K562 (cell line): ENCODE measurements at regions not wholly inside any gene's neighbourhood (a gene's known extent, or its start where the extent isn't known, plus 50 kb on each side); places are given as distances from the start of the nearest gene placed in this dataset.

Experiments used
- ATAC-seq: fragments of 200-7000 bp; cut with Tn5 transposase; 3 replicates; pipeline ENCODE4 v1.9.1; 2020; ENCODE audit warnings: moderate library complexity
- BruUV-seq: library from RNA; stranded (reverse); fragments of 400-500 nt; replicated peaks from 2 replicates; lab custom pipeline; 2021; lab: Mats Ljungman, UMichigan
- CTCF ChIA-PET: fragments of 300-600 bp; formaldehyde crosslinking; extraction: SDS; loops from one replicate; lab custom pipeline; 2021; ENCODE audit warnings: low intra/inter-chr PET ratio; lab: Yijun Ruan, JAX
- POLR2A ChIA-PET: fragments of 300-600, 350-650 bp; sonication (Branson Sonifier 250); formaldehyde crosslinking; extraction: SDS; loops from one replicate; lab custom pipeline; 2021; ENCODE audit warnings: antibody characterized with exemption, inconsistent platforms; lab: Yijun Ruan, JAX
- DNase-seq, 4 experiments: peaks; one replicate each; pipeline versions ENCODE4 v3.0.0 to v3.0.0-alpha.2; 2011 to 2018; ENCODE audit warnings: low spot score in 3 of 4, mixed read lengths in 3 of 4; ENCODE audit errors: extremely low read depth in 1 of 4
- FAIRE-seq: peaks from 2 replicates; lab custom pipeline; 2011; peaks lifted over from hg19 to GRCh38; lab: Jason Lieb, UNC
- H2AFZ ChIP-seq: 2 replicates; pipeline ENCODE4 v1.6.0; 2011; ENCODE audit warnings: low read depth, low read length, control low read depth, inconsistent platforms
- H3K27ac ChIP-seq: fragments of 200-600 bp; 3 replicates; pipeline ENCODE4 v1.8.0; 2011; ENCODE audit warnings: low read depth, mild to moderate bottlenecking, control low read depth, inconsistent platforms, low read length, moderate library complexity, mixed read lengths; ENCODE audit errors: extremely low read depth
- H3K27me3 ChIP-seq, 2 experiments: fragments of 300-600 bp in 1 of 2; 2 replicates in 1 of 2; 3 replicates in 1 of 2; pipeline versions ENCODE4 v1.6.0 to v1.8.0; 2011; ENCODE audit warnings: inconsistent platforms in 2 of 2, low read length in 2 of 2, mild to moderate bottlenecking in 1 of 2, mixed read lengths in 1 of 2, moderate library complexity in 1 of 2; ENCODE audit not compliant: control insufficient read depth in 2 of 2, insufficient read depth in 2 of 2
- H3K36me3 ChIP-seq: fragments of 300-600 bp; 3 replicates; pipeline ENCODE4 v1.8.0; 2011; ENCODE audit warnings: mild to moderate bottlenecking, low read length, inconsistent platforms; ENCODE audit not compliant: control insufficient read depth, insufficient read depth
- H3K4me1 ChIP-seq, 2 experiments: fragments of 200-600 bp in 1 of 2; replicated peaks in 1 of 2; 2 replicates in 1 of 2; 3 replicates in 1 of 2; pipeline versions ENCODE4 v1.5.1 to v1.8.0; 2011; ENCODE audit warnings: inconsistent platforms in 2 of 2, low read length in 2 of 2, mild to moderate bottlenecking in 1 of 2, mixed read lengths in 1 of 2, moderate library complexity in 1 of 2; ENCODE audit not compliant: control insufficient read depth in 2 of 2, insufficient read depth in 2 of 2
- H3K4me2 ChIP-seq: 2 replicates; pipeline ENCODE4 v1.6.1; 2011; ENCODE audit warnings: low read length, control low read depth, inconsistent platforms, mixed read lengths; ENCODE audit not compliant: insufficient read depth
- H3K4me3 ChIP-seq: fragments of 200-600 bp; sonication (generic), shearing (Covaris generic); 2 replicates; pipeline ENCODE4 v1.5.1; 2016; ENCODE audit warnings: control low read depth, inconsistent platforms
- H3K79me2 ChIP-seq: fragments of 200-600 bp; 3 replicates; pipeline ENCODE4 v1.8.0; 2011; ENCODE audit warnings: low read length, inconsistent platforms; ENCODE audit not compliant: control insufficient read depth, insufficient read depth
- H3K9ac ChIP-seq, 2 experiments: 2 replicates each; pipeline versions ENCODE4 v1.6.0 to v1.6.1; 2011; ENCODE audit warnings: low read depth in 2 of 2, low read length in 2 of 2, control low read depth in 1 of 2, inconsistent platforms in 1 of 2, mild to moderate bottlenecking in 1 of 2, mixed read lengths in 1 of 2; ENCODE audit not compliant: insufficient read depth in 1 of 2
- H3K9me1 ChIP-seq: one replicate; pipeline ENCODE4 v1.6.0; 2011; ENCODE audit warnings: inconsistent platforms, mild to moderate bottlenecking, low read length, moderate library complexity; ENCODE audit not compliant: control insufficient read depth, insufficient read depth
- H3K9me3 ChIP-seq: replicated peaks from 2 replicates; pipeline ENCODE4 v1.5.1; 2011; ENCODE audit warnings: low read depth, low read length, inconsistent platforms; ENCODE audit not compliant: control insufficient read depth, insufficient read depth
- H4K20me1 ChIP-seq: replicated peaks from 2 replicates; pipeline ENCODE4 v1.6.1; 2011; ENCODE audit warnings: low read length, inconsistent platforms, mixed read lengths; ENCODE audit not compliant: control insufficient read depth, insufficient read depth
- CBX1 ChIP-seq: sonication (generic); IDR thresholded peaks from 2 replicates; pipeline ENCODE4 v1.6.1; 2016; ENCODE audit warnings: antibody characterized with exemption, low read depth, mild to moderate bottlenecking
- KLF6 ChIP-seq: fragments of 250-450 bp; sonication (Bioruptor Pico); IDR thresholded peaks from 2 replicates; pipeline ENCODE4 v1.4.0; 2020; ENCODE audit warnings: mild to moderate bottlenecking, moderate library complexity, borderline replicate concordance
- MCM3 ChIP-seq: fragments of 450-650 bp; IDR thresholded peaks from 2 replicates; pipeline ENCODE4 v1.6.1; 2016
- NR2F6 ChIP-seq: fragments of 450-650 bp; formaldehyde crosslinking; IDR thresholded peaks from 2 replicates; pipeline ENCODE4 v1.4.0; 2020; ENCODE audit warnings: mild to moderate bottlenecking
- PCBP2 ChIP-seq: fragments of 200-400 bp; formaldehyde crosslinking; IDR thresholded peaks from 2 replicates; pipeline ENCODE4 v1.6.1; 2018; ENCODE audit warnings: low read length, low read depth, mild to moderate bottlenecking, moderate library complexity; ENCODE audit not compliant: poor library complexity, severe bottlenecking
- PHTF2 ChIP-seq: fragments of 250-450 bp; sonication (Bioruptor Pico); IDR thresholded peaks from 2 replicates; pipeline ENCODE4 v1.5.0; 2021; ENCODE audit warnings: mild to moderate bottlenecking
- RFX1 ChIP-seq: fragments of 450-650 bp; IDR thresholded peaks from 2 replicates; pipeline ENCODE4 v1.6.1; 2016; ENCODE audit warnings: mild to moderate bottlenecking, moderate library complexity
- RFX7 ChIP-seq: fragments of 250-450 bp; sonication (Bioruptor Pico); IDR thresholded peaks from 2 replicates; pipeline ENCODE4 v1.5.1; 2021; ENCODE audit warnings: mild to moderate bottlenecking
- RNF2 ChIP-seq: sonication (generic); IDR thresholded peaks from 2 replicates; pipeline ENCODE4 v1.6.1; 2016
- SMARCA5 ChIP-seq: fragments of 450-650 bp; IDR thresholded peaks from 2 replicates; pipeline ENCODE4 v1.6.1; 2016
- SRSF1 ChIP-seq: fragments of 200-400 bp; formaldehyde crosslinking; IDR thresholded peaks from 2 replicates; pipeline ENCODE4 v1.6.1; 2017; ENCODE audit warnings: mild to moderate bottlenecking, low read depth, low read length, moderate library complexity
- ZSCAN29 ChIP-seq: fragments of 450-650 bp; IDR thresholded peaks from 2 replicates; pipeline ENCODE4 v1.6.1; 2017
- WGBS: fragments of 100-300 bp; shearing (Covaris generic); methylation state at CpG from one replicate; pipeline ENCODE4 v1.1.6; 2016; ENCODE audit warnings: low coverage, mixed read lengths; ENCODE audit not compliant: insufficient coverage; ENCODE audit errors: missing lambda C conversion rate; 5-methylcytosine and 5-hydroxymethylcytosine counted together
- in situ Hi-C: fragments of 300-500 bp; cut with MboI; formaldehyde crosslinking; loops from 4 replicates; pipeline ENCODE4 v1.15.0; 2018; ENCODE audit warnings: inconsistent platforms, mixed read lengths
- intact Hi-C: fragments of 100-400 bp; cut with micrococcal nuclease; formaldehyde crosslinking; loops from 2 replicates; pipeline ENCODE4 v1.14.2; 2022
- TF ChIP-seq, protein P1 (sequence below): fragments of 250-450 bp; sonication (Bioruptor Pico); IDR thresholded peaks from 2 replicates; pipeline ENCODE4 v1.4.0; 2020
- TF ChIP-seq, protein P2 (sequence below): sonication (generic); formaldehyde crosslinking; IDR thresholded peaks from 2 replicates; pipeline ENCODE4 v1.8.0; 2022; ENCODE audit warnings: mild to moderate bottlenecking, missing genetic modification reagents

DNA sequence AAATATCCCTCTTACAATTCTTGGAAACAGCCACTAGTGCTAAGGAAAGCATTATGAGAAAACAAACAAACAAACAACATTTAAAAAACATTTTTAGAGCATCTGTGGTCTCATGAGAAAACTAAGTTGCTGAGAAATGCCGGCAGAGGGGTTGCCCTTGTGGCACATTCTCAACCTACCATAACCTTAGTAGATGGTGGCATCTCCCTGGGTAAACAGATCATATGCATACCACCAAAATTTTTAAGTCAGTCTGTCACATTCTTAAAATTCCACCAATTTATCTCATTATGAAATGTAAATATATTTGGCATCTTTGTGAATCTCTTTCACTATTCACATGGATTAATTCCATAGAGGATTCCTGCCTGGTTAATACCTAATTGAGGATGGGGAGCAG, 575.7 kb upstream of the MARCKS start:
- Histone ChIP-seq H3K4me1 (no peaks in the 10 kb centered on the region), H3K79me2 (no peaks in the 10 kb centered on the region), H4K20me1 (no peaks in the 10 kb centered on the region), H3K27me3 (no peaks in the 10 kb centered on the region), H3K9me3 (no peaks in the 10 kb centered on the region; the same call in 1 of the 2 replicates), H2AFZ (no peak overlapping the region), H3K4me2 (no peak overlapping the region), H3K9ac (no peak overlapping the region), H3K27ac (no peak overlapping the region), H3K9me1 (no peaks in the 10 kb centered on the region), H3K36me3 (no peaks in the 10 kb centered on the region), H3K4me3 (no peak overlapping the region)
- intact Hi-C loops, result no loop called here
- no peak for FAIRE-seq
- no peak for DNase-seq
- ChIA-PET CTCF (no interaction called here), POLR2A (no interaction called here)
- in situ Hi-C loops, result no loop called here
- WGBS, result 0% methylated on average over 1 of the region's 1 CpG
- BruUV-seq, result no TSS peak
- no peak for ATAC-seq
- TF ChIP-seq PHTF2 (CRISPR knock-in tag) (no peak), SMARCA5 (no peak), RFX1 (no peak), KLF6 (CRISPR knock-in tag) (no peak), RNF2 (no peak), RFX7 (CRISPR knock-in tag) (no peak), CBX1 (no peak), SRSF1 (no peak), ZSCAN29 (no peak), PCBP2 (no peak), MCM3 (no peak), NR2F6 (CRISPR knock-in tag) (no peak)
- TF ChIP-seq, protein P1, sequence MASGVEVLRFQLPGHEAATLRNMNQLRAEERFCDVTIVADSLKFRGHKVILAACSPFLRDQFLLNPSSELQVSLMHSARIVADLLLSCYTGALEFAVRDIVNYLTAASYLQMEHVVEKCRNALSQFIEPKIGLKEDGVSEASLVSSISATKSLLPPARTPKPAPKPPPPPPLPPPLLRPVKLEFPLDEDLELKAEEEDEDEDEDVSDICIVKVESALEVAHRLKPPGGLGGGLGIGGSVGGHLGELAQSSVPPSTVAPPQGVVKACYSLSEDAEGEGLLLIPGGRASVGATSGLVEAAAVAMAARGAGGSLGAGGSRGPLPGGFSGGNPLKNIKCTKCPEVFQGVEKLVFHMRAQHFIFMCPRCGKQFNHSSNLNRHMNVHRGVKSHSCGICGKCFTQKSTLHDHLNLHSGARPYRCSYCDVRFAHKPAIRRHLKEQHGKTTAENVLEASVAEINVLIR, result no peak
- TF ChIP-seq, protein P2, sequence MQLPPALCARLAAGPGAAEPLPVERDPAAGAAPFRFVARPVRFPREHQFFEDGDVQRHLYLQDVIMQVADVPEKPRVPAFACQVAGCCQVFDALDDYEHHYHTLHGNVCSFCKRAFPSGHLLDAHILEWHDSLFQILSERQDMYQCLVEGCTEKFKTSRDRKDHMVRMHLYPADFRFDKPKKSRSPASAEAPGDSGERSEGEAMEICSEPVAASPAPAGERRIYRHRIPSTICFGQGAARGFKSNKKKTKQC (CRISPR knock-in tag), result no peak
